ENCODE measurements at regions not wholly inside any gene's neighbourhood (a gene's known extent, or its start where the extent isn't known, plus 50 kb on each side); places are given as distances from the start of the nearest gene placed in this dataset.

GRCh38 chr14:27063959-27064358, 466.1 kb upstream of the NOVA1 start:
- no peak overlapping the region for H3K4me3 ChIP-seq (ENCODE audit: low read depth, low read length)
- TF ChIP-seq CTCF (IDR thresholded peaks at IDR 0.05; ENCODE audit: borderline replicate concordance, insufficient read depth, low read depth, low read length) = no peak

- H3K4me3 ChIP-seq (ENCODE audit: low read depth, low read length) = no peak overlapping the region
- no peak for TF ChIP-seq CTCF (IDR thresholded peaks at IDR 0.05; ENCODE audit: borderline replicate concordance, insufficient read depth, low read depth, low read length)
These were observed 468.1 kb upstream of the NOVA1 start for GRCh38 chr14:27065886-27066285.

- no peak for TF ChIP-seq CTCF (IDR thresholded peaks at IDR 0.05; ENCODE audit: borderline replicate concordance, insufficient read depth, low read depth, low read length)
- H3K4me3 ChIP-seq (ENCODE audit: low read depth, low read length) = no peak overlapping the region
These were observed 470.1 kb upstream of the NOVA1 start for GRCh38 chr14:27067961-27068360.

GRCh38 chr14:27072589-27072988, 474.8 kb upstream of the NOVA1 start:
- no peak for TF ChIP-seq CTCF (IDR thresholded peaks at IDR 0.05; ENCODE audit: borderline replicate concordance, insufficient read depth, low read depth, low read length)
- no peak overlapping the region for H3K4me3 ChIP-seq (ENCODE audit: low read depth, low read length)

GRCh38 chr14:27075503-27075902, 477.7 kb upstream of the NOVA1 start:
- no peak overlapping the region for H3K4me3 ChIP-seq (ENCODE audit: low read depth, low read length)
- TF ChIP-seq CTCF (IDR thresholded peaks at IDR 0.05; ENCODE audit: borderline replicate concordance, insufficient read depth, low read depth, low read length) = no peak

- no peak overlapping the region for H3K4me3 ChIP-seq (ENCODE audit: low read depth, low read length)
- no peak for TF ChIP-seq CTCF (IDR thresholded peaks at IDR 0.05; ENCODE audit: borderline replicate concordance, insufficient read depth, low read depth, low read length)
These were observed 479.4 kb upstream of the NOVA1 start for GRCh38 chr14:27077214-27077613.

GRCh38 chr14:27077710-27078109, 479.9 kb upstream of the NOVA1 start:
- no peak for TF ChIP-seq CTCF (IDR thresholded peaks at IDR 0.05; ENCODE audit: borderline replicate concordance, insufficient read depth, low read depth, low read length)
- no peak overlapping the region for H3K4me3 ChIP-seq (ENCODE audit: low read depth, low read length)

All from GM12875 (cell line).